ENCODE measurements at regions not wholly inside any gene's neighbourhood (a gene's known extent, or its start where the extent isn't known, plus 50 kb on each side); places are given as distances from the start of the nearest gene placed in this dataset.

GRCh38 chr6:43838276-43839036 is 68.4 kb downstream of the VEGFA start (continued):
- no peak for TF ChIP-seq FOXA3 (CRISPR knock-in tag; IDR thresholded peaks at IDR 0.05)
- TF ChIP-seq ZNF362 (CRISPR knock-in tag; IDR thresholded peaks at IDR 0.05; ENCODE audit: borderline replicate concordance), result no peak
- peak; percentile 50; the same call in 1 of the 2 replicates for TF ChIP-seq UBTF (CRISPR knock-in tag; IDR thresholded peaks at IDR 0.05)
- TF ChIP-seq ZNF574 (CRISPR knock-in tag; IDR thresholded peaks at IDR 0.05), result 0 out of 2 replicates have a peak, but pooled peaks have one; percentile 32
- peak; percentile 62 for TF ChIP-seq TEAD3 (CRISPR knock-in tag; optimal IDR thresholded peaks at IDR 0.05; ENCODE audit: borderline replicate concordance)
- TF ChIP-seq ZFP91 (CRISPR knock-in tag; IDR thresholded peaks at IDR 0.05; ENCODE audit: borderline replicate concordance), result peak; percentile 99
- TF ChIP-seq ZNF343 (CRISPR knock-in tag; IDR thresholded peaks at IDR 0.05), result no peak; the same call in 1 of the 2 replicates
- peak; percentile 82; the same call in 1 of the 2 replicates for TF ChIP-seq TEF (CRISPR knock-in tag; IDR thresholded peaks at IDR 0.05)
- TF ChIP-seq ZNF768 (CRISPR knock-in tag; IDR thresholded peaks at IDR 0.05), result peak; percentile 58; the same call in 1 of the 2 replicates
- TF ChIP-seq ZMYM3 (CRISPR knock-in tag; IDR thresholded peaks at IDR 0.05), result peak; percentile 61; the same call in 1 of the 2 replicates
- peak; percentile 45; the same call in 1 of the 2 replicates for TF ChIP-seq NFE2L2 (IDR thresholded peaks at IDR 0.05; ENCODE audit: low read length)
- no peak for TF ChIP-seq ZNF260 (CRISPR knock-in tag; IDR thresholded peaks at IDR 0.05; ENCODE audit: borderline replicate concordance, low read depth)
- peak; percentile 45; the same call in 1 of the 2 replicates for TF ChIP-seq BORCS8-MEF2B (CRISPR knock-in tag; IDR thresholded peaks at IDR 0.05)
- no peak for TF ChIP-seq REST (IDR thresholded peaks at IDR 0.05; ENCODE audit: borderline replicate concordance in 1 of 2, low read depth in 1 of 2, low read length in 2 of 2)
